SK-N-SH (cell line): ENCODE measurements at regions not wholly inside any gene's neighbourhood (a gene's known extent, or its start where the extent isn't known, plus 50 kb on each side); places are given as distances from the start of the nearest gene placed in this dataset.

Experiments used
- CTCF ChIA-PET: fragments of 300-600, 350-600 bp; formaldehyde crosslinking; extraction: SDS; loops from one replicate; lab custom pipeline; 2021; lab: Yijun Ruan, JAX
- POLR2A ChIA-PET: fragments of 350-600 bp; sonication (Branson Sonifier 250); formaldehyde crosslinking; extraction: SDS; loops from one replicate; lab custom pipeline; 2020; ENCODE audit warnings: antibody characterized with exemption, inconsistent platforms; lab: Yijun Ruan, JAX
- DNase-seq: peaks from one replicate; pipeline ENCODE4 v3.0.0; 2012
- H2AFZ ChIP-seq: fragments of 200-600 bp; sonication (generic); 2 replicates; pipeline ENCODE4 v1.8.1; 2016; ENCODE audit warnings: antibody characterized with exemption, mild to moderate bottlenecking, low read depth
- H3F3A ChIP-seq: fragments of 200-600 bp; sonication (generic); replicated peaks from 2 replicates; pipeline ENCODE3; 2016; ENCODE audit warnings: antibody characterized with exemption, mild to moderate bottlenecking; ENCODE audit not compliant: insufficient read depth
- H3K27ac ChIP-seq, 2 experiments: fragments of 200-500 bp in 1 of 2; fragments of 200-600 bp in 1 of 2; sonication (Bioruptor generic) in 1 of 2; sonication (generic), shearing (Covaris generic) in 1 of 2; 2 replicates each; pipeline versions ENCODE4 v1.5.1 to v1.6.1; 2014 to 2016; ENCODE audit warnings: low read depth in 2 of 2, inconsistent platforms in 1 of 2, low read length in 1 of 2, mild to moderate bottlenecking in 1 of 2, mixed read lengths in 1 of 2
- H3K27me3 ChIP-seq: fragments of 200-600 bp; sonication (generic), shearing (Covaris generic); 2 replicates; pipeline ENCODE4 v1.6.1; 2016; ENCODE audit warnings: mixed run types; ENCODE audit not compliant: insufficient read depth
- H3K36me3 ChIP-seq, 2 experiments: fragments of 200-500 bp in 1 of 2; fragments of 200-600 bp in 1 of 2; sonication (Bioruptor generic) in 1 of 2; sonication (generic) in 1 of 2; replicated peaks in 1 of 2; 2 replicates each; pipeline versions ENCODE3 to v1.5.1; 2014 to 2016; ENCODE audit warnings: low read length in 1 of 2, mild to moderate bottlenecking in 1 of 2; ENCODE audit not compliant: insufficient read depth in 2 of 2, control insufficient read depth in 1 of 2
- H3K4me1 ChIP-seq, 2 experiments: fragments of 200-500 bp in 1 of 2; fragments of 200-600 bp in 1 of 2; sonication (Bioruptor generic) in 1 of 2; sonication (generic), shearing (Covaris generic) in 1 of 2; 2 replicates each; pipeline versions ENCODE4 v1.5.1 to v1.6.1; 2014 to 2016; ENCODE audit warnings: low read depth in 1 of 2, low read length in 1 of 2, mixed run types in 1 of 2; ENCODE audit not compliant: insufficient read depth in 2 of 2, control insufficient read depth in 1 of 2
- H3K4me2 ChIP-seq: fragments of 200-600 bp; sonication (generic), shearing (Covaris generic); 2 replicates; pipeline ENCODE4 v1.6.1; 2017; ENCODE audit warnings: mixed run types
- H3K4me3 ChIP-seq, 2 experiments: fragments of 200-500 bp in 1 of 2; fragments of 200-600 bp in 1 of 2; sonication (Bioruptor generic) in 1 of 2; sonication (generic), shearing (Covaris generic) in 1 of 2; 2 replicates each; pipeline versions ENCODE4 v1.5.1 to v1.8.1; 2014 to 2016; ENCODE audit warnings: low read depth in 2 of 2, inconsistent platforms in 1 of 2, low read length in 1 of 2, mild to moderate bottlenecking in 1 of 2, mixed read lengths in 1 of 2, moderate library complexity in 1 of 2
- H3K79me2 ChIP-seq: fragments of 200-600 bp; sonication (generic); 2 replicates; pipeline ENCODE4 v1.8.1; 2017; ENCODE audit warnings: mild to moderate bottlenecking; ENCODE audit not compliant: insufficient read depth
- H3K9ac ChIP-seq: fragments of 200-600 bp; sonication (generic); 2 replicates; pipeline ENCODE4 v1.6.1; 2017; ENCODE audit warnings: mixed run types
- H3K9me2 ChIP-seq: fragments of 200-600 bp; sonication (generic); 2 replicates; pipeline ENCODE4 v1.6.1; 2017; ENCODE audit warnings: mixed run types
- H3K9me3 ChIP-seq: fragments of 200-600 bp; sonication (generic); 2 replicates; pipeline ENCODE4 v1.6.1; 2017; ENCODE audit warnings: mixed run types, mild to moderate bottlenecking, moderate library complexity
- H4K20me1 ChIP-seq: fragments of 200-600 bp; sonication (generic); 2 replicates; pipeline ENCODE4 v1.6.1; 2017; ENCODE audit warnings: mild to moderate bottlenecking, mixed run types; ENCODE audit not compliant: insufficient read depth
- CHD2 ChIP-seq: fragments of 150-350 bp; IDR thresholded peaks from 2 replicates; pipeline ENCODE4 v1.6.1; 2018; ENCODE audit warnings: low read length; ENCODE audit not compliant: partially characterized antibody
- CTCF ChIP-seq: fragments of 200-600 bp; sonication (generic); IDR thresholded peaks from 2 replicates; pipeline ENCODE4 v1.6.1; 2017; ENCODE audit warnings: antibody characterized with exemption, mild to moderate bottlenecking, moderate library complexity
- ELF1 ChIP-seq: IDR thresholded peaks from 2 replicates; pipeline ENCODE4 v1.4.0; 2012
- FOXJ3 ChIP-seq: sonication (generic); formaldehyde crosslinking; IDR thresholded peaks from 2 replicates; pipeline ENCODE4 v1.5.1; 2020; ENCODE audit warnings: mild to moderate bottlenecking, missing genetic modification reagents
- GATA2 ChIP-seq: sonication (generic); formaldehyde crosslinking; IDR thresholded peaks from 2 replicates; pipeline ENCODE4 v1.5.0; 2020; ENCODE audit warnings: mild to moderate bottlenecking, missing genetic modification reagents
- JUND ChIP-seq: IDR thresholded peaks from 2 replicates; pipeline ENCODE4 v1.4.0; 2012
- MAX ChIP-seq: IDR thresholded peaks from 2 replicates; pipeline ENCODE4 v1.4.0; 2012; ENCODE audit warnings: low read depth
- MXI1 ChIP-seq: IDR thresholded peaks from 2 replicates; pipeline ENCODE4 v1.6.1; 2012; ENCODE audit warnings: mild to moderate bottlenecking, low read depth, low read length, improper control_type of control experiment
- NRF1 ChIP-seq: IDR thresholded peaks from 2 replicates; pipeline ENCODE4 v1.6.1; 2012; ENCODE audit warnings: low read depth, mild to moderate bottlenecking, low read length
- PBX3 ChIP-seq: IDR thresholded peaks from 2 replicates; pipeline ENCODE4; 2012
- POLR2AphosphoS5 ChIP-seq: IDR thresholded peaks from 2 replicates; pipeline ENCODE4 v1.6.1; 2012; ENCODE audit warnings: low read depth, low read length
- RAD21 ChIP-seq: IDR thresholded peaks from 2 replicates; pipeline ENCODE4 v1.6.1; 2012; ENCODE audit warnings: mild to moderate bottlenecking, low read length
- RCOR1 ChIP-seq: fragments of 150-350 bp; IDR thresholded peaks from 2 replicates; pipeline ENCODE4 v1.6.1; 2017; ENCODE audit warnings: antibody characterized with exemption, low read length
- SIN3A ChIP-seq: IDR thresholded peaks from 2 replicates; pipeline ENCODE4 v1.6.1; 2012; ENCODE audit warnings: low read depth, mild to moderate bottlenecking, low read length, moderate library complexity, borderline replicate concordance
- TCF12 ChIP-seq: IDR thresholded peaks from 2 replicates; pipeline ENCODE4 v1.4.0; 2012
- TEAD4 ChIP-seq: IDR thresholded peaks from 2 replicates; pipeline ENCODE4 v1.4.0; 2012; ENCODE audit warnings: mild to moderate bottlenecking, borderline replicate concordance; ENCODE audit not compliant: insufficient read depth
- WGBS: methylation state at CpG from one replicate; pipeline ENCODE4 v1.1.6; 2017; ENCODE audit warnings: low lambda C conversion rate; 5-methylcytosine and 5-hydroxymethylcytosine counted together
- TF ChIP-seq, protein P1 (sequence below): IDR thresholded peaks from 2 replicates; pipeline ENCODE4 v1.6.1; 2012; ENCODE audit warnings: mild to moderate bottlenecking, low read depth, low read length, moderate library complexity
- TF ChIP-seq, protein P2 (sequence below): IDR thresholded peaks from 2 replicates; pipeline ENCODE4 v1.4.0; 2012; ENCODE audit warnings: low read depth, borderline replicate concordance
- TF ChIP-seq, protein P3 (sequence below): IDR thresholded peaks from 2 replicates; pipeline ENCODE4 v1.4.0; 2012; ENCODE audit warnings: low read depth, borderline replicate concordance

DNA sequence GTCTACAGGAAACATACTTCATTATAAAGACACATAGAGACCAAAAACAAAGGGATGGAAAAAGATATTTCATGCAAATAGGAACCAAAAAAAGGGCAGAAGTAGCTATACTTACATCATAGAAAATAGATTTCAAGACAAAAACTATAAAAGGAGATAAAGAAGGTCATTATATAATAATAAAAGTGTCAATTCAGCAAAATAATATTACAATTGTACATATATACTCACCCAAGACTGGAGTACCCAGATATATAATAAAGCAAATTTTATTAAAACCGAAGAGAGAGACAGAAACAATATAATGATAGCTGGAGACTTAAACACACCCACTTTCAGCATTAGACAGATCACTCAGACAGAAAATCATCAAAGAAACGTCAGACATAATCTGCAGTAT lies 546.3 kb downstream of the PRDM9 start:
- WGBS, result 6% methylated on average over 2 of the region's 2 CpGs
- Histone ChIP-seq H3K4me2 (no peak overlapping the region), H3K4me3 (no peak overlapping the region), H3K4me1 (no peaks in the 10 kb centered on the region), H3K27me3 (no peaks in the 10 kb centered on the region), H3K36me3 (no peaks in the 10 kb centered on the region), H3K9me2 (no peaks in the 10 kb centered on the region), H4K20me1 (no peaks in the 10 kb centered on the region), H3K27ac (no peak overlapping the region), H3K9me3 (no peaks in the 10 kb centered on the region), H3K79me2 (no peaks in the 10 kb centered on the region), H3K9ac (no peak overlapping the region), H2AFZ (no peak overlapping the region), H3F3A (no peaks in the 10 kb centered on the region)
- DNase-seq, result no peak
- CTCF ChIA-PET, result no interaction called here
- POLR2A ChIA-PET, result no interaction called here
- no peak for TF ChIP-seq RAD21
- TF ChIP-seq GATA2 (CRISPR knock-in tag), result no peak
- no peak for TF ChIP-seq FOXJ3
- TF ChIP-seq MAX, result no peak
- TF ChIP-seq PBX3, result no peak
- TF ChIP-seq CTCF, result no peak
- no peak for TF ChIP-seq TCF12
- TF ChIP-seq, protein P1, sequence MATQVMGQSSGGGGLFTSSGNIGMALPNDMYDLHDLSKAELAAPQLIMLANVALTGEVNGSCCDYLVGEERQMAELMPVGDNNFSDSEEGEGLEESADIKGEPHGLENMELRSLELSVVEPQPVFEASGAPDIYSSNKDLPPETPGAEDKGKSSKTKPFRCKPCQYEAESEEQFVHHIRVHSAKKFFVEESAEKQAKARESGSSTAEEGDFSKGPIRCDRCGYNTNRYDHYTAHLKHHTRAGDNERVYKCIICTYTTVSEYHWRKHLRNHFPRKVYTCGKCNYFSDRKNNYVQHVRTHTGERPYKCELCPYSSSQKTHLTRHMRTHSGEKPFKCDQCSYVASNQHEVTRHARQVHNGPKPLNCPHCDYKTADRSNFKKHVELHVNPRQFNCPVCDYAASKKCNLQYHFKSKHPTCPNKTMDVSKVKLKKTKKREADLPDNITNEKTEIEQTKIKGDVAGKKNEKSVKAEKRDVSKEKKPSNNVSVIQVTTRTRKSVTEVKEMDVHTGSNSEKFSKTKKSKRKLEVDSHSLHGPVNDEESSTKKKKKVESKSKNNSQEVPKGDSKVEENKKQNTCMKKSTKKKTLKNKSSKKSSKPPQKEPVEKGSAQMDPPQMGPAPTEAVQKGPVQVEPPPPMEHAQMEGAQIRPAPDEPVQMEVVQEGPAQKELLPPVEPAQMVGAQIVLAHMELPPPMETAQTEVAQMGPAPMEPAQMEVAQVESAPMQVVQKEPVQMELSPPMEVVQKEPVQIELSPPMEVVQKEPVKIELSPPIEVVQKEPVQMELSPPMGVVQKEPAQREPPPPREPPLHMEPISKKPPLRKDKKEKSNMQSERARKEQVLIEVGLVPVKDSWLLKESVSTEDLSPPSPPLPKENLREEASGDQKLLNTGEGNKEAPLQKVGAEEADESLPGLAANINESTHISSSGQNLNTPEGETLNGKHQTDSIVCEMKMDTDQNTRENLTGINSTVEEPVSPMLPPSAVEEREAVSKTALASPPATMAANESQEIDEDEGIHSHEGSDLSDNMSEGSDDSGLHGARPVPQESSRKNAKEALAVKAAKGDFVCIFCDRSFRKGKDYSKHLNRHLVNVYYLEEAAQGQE, result no peak
- TF ChIP-seq, all 33 proteins: peak for 0

GRCh38 chr5:24059006-24059405 lies 551.6 kb downstream of the PRDM9 start:
- TF ChIP-seq POLR2AphosphoS5 (no peak), TEAD4 (no peak), MXI1 (no peak), RAD21 (no peak), RCOR1 (no peak), TCF12 (no peak), ELF1 (no peak), MAX (no peak), CHD2 (no peak), SIN3A (no peak), FOXJ3 (no peak), JUND (no peak), NRF1 (no peak)
- TF ChIP-seq, protein P2, sequence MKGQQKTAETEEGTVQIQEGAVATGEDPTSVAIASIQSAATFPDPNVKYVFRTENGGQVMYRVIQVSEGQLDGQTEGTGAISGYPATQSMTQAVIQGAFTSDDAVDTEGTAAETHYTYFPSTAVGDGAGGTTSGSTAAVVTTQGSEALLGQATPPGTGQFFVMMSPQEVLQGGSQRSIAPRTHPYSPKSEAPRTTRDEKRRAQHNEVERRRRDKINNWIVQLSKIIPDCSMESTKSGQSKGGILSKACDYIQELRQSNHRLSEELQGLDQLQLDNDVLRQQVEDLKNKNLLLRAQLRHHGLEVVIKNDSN, result no peak
- TF ChIP-seq, protein P3, sequence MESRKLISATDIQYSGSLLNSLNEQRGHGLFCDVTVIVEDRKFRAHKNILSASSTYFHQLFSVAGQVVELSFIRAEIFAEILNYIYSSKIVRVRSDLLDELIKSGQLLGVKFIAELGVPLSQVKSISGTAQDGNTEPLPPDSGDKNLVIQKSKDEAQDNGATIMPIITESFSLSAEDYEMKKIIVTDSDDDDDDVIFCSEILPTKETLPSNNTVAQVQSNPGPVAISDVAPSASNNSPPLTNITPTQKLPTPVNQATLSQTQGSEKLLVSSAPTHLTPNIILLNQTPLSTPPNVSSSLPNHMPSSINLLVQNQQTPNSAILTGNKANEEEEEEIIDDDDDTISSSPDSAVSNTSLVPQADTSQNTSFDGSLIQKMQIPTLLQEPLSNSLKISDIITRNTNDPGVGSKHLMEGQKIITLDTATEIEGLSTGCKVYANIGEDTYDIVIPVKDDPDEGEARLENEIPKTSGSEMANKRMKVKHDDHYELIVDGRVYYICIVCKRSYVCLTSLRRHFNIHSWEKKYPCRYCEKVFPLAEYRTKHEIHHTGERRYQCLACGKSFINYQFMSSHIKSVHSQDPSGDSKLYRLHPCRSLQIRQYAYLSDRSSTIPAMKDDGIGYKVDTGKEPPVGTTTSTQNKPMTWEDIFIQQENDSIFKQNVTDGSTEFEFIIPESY, result no peak
- Histone ChIP-seq H3K4me2 (no peak overlapping the region), H3K9ac (no peak overlapping the region), H3F3A (no peaks in the 10 kb centered on the region), H4K20me1 (no peaks in the 10 kb centered on the region), H3K4me1 (no peaks in the 10 kb centered on the region), H3K79me2 (no peaks in the 10 kb centered on the region), H3K9me3 (no peaks in the 10 kb centered on the region), H3K9me2 (no peaks in the 10 kb centered on the region), H3K27me3 (no peaks in the 10 kb centered on the region), H2AFZ (no peak overlapping the region), H3K4me3 (no peak overlapping the region), H3K27ac (no peak overlapping the region), H3K36me3 (no peaks in the 10 kb centered on the region)
- POLR2A ChIA-PET, result no interaction called here
- DNase-seq, result no peak
- WGBS, result 2% methylated on average over 2 of the region's 2 CpGs
- CTCF ChIA-PET, result no interaction called here
